Neural cell (in vitro differentiated cells): ENCODE measurements at regions not wholly inside any gene's neighbourhood (a gene's known extent, or its start where the extent isn't known, plus 50 kb on each side); places are given as distances from the start of the nearest gene placed in this dataset.

Experiments used
- EP300 ChIP-seq: fragments of 450-650 bp; conservative IDR thresholded peaks from 2 replicates; pipeline ENCODE4 v1.6.1; 2014; ENCODE audit warnings: antibody characterized with exemption, mild to moderate bottlenecking, moderate library complexity; ENCODE audit not compliant: poor library complexity, severe bottlenecking
- EZH2 ChIP-seq: fragments of 200-600, 300-800 bp; shearing (Covaris generic), sonication (generic); IDR thresholded peaks from 2 replicates; pipeline ENCODE4 v1.6.1; 2014; ENCODE audit warnings: antibody characterized with exemption, low read length, borderline replicate concordance, mild to moderate bottlenecking; ENCODE audit not compliant: insufficient read depth, poor library complexity, severe bottlenecking
- MXI1 ChIP-seq: fragments of 450-650 bp; conservative IDR thresholded peaks from 2 replicates; pipeline ENCODE4 v1.6.1; 2014; ENCODE audit warnings: antibody characterized with exemption, mild to moderate bottlenecking; ENCODE audit not compliant: poor library complexity, severe bottlenecking
- POLR2AphosphoS5 ChIP-seq: IDR thresholded peaks from 2 replicates; pipeline ENCODE4 v1.6.1; 2012
- RAD21 ChIP-seq: fragments of 450-650 bp; conservative IDR thresholded peaks from 2 replicates; pipeline ENCODE4 v1.6.1; 2014; ENCODE audit warnings: antibody characterized with exemption, mild to moderate bottlenecking, moderate library complexity
- TAF1 ChIP-seq: IDR thresholded peaks from 2 replicates; pipeline ENCODE4 v1.6.1; 2012; ENCODE audit warnings: low read depth
- TF ChIP-seq, protein P1 (sequence below): fragments of 450-650 bp; IDR thresholded peaks from 2 replicates; pipeline ENCODE4 v1.5.1; 2014; ENCODE audit warnings: antibody characterized with exemption, mild to moderate bottlenecking, moderate library complexity; ENCODE audit not compliant: poor library complexity, severe bottlenecking
- TF ChIP-seq, protein P2 (sequence below): IDR thresholded peaks from 2 replicates; pipeline ENCODE4 v1.6.1; 2012; ENCODE audit warnings: borderline replicate concordance

DNA sequence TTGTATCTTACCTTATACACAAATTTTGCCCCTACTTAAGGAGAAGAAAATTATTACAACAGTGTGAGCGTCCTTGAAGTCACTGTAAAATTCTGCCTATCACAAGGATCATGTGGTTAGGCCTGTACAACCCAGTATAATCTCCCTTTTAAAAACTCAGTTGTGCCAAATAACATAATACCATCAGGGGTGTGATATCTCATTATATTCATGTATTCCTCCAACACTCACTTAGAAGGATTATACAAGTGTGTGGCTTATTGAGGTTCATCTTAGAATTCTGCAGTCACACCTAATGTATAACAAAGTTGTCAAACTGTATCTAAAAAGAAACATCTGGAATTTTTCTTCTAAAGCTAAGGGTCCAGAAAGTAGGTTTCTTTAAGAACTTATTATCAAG is 998.8 kb upstream of the LRRTM1 start:
- TF ChIP-seq, protein P1, sequence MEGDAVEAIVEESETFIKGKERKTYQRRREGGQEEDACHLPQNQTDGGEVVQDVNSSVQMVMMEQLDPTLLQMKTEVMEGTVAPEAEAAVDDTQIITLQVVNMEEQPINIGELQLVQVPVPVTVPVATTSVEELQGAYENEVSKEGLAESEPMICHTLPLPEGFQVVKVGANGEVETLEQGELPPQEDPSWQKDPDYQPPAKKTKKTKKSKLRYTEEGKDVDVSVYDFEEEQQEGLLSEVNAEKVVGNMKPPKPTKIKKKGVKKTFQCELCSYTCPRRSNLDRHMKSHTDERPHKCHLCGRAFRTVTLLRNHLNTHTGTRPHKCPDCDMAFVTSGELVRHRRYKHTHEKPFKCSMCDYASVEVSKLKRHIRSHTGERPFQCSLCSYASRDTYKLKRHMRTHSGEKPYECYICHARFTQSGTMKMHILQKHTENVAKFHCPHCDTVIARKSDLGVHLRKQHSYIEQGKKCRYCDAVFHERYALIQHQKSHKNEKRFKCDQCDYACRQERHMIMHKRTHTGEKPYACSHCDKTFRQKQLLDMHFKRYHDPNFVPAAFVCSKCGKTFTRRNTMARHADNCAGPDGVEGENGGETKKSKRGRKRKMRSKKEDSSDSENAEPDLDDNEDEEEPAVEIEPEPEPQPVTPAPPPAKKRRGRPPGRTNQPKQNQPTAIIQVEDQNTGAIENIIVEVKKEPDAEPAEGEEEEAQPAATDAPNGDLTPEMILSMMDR: no peak
- TF ChIP-seq EZH2: no peak
- TF ChIP-seq RAD21: no peak
- no peak for TF ChIP-seq EP300
- TF ChIP-seq TAF1: no peak
- TF ChIP-seq, protein P2, sequence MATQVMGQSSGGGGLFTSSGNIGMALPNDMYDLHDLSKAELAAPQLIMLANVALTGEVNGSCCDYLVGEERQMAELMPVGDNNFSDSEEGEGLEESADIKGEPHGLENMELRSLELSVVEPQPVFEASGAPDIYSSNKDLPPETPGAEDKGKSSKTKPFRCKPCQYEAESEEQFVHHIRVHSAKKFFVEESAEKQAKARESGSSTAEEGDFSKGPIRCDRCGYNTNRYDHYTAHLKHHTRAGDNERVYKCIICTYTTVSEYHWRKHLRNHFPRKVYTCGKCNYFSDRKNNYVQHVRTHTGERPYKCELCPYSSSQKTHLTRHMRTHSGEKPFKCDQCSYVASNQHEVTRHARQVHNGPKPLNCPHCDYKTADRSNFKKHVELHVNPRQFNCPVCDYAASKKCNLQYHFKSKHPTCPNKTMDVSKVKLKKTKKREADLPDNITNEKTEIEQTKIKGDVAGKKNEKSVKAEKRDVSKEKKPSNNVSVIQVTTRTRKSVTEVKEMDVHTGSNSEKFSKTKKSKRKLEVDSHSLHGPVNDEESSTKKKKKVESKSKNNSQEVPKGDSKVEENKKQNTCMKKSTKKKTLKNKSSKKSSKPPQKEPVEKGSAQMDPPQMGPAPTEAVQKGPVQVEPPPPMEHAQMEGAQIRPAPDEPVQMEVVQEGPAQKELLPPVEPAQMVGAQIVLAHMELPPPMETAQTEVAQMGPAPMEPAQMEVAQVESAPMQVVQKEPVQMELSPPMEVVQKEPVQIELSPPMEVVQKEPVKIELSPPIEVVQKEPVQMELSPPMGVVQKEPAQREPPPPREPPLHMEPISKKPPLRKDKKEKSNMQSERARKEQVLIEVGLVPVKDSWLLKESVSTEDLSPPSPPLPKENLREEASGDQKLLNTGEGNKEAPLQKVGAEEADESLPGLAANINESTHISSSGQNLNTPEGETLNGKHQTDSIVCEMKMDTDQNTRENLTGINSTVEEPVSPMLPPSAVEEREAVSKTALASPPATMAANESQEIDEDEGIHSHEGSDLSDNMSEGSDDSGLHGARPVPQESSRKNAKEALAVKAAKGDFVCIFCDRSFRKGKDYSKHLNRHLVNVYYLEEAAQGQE: no peak
- no peak for TF ChIP-seq POLR2AphosphoS5
- no peak for TF ChIP-seq MXI1
